A549 (cell line): ENCODE measurements at regions not wholly inside any gene's neighbourhood (a gene's known extent, or its start where the extent isn't known, plus 50 kb on each side); places are given as distances from the start of the nearest gene placed in this dataset.

Source experiments
- ATAC-seq, 2 experiments: fragments of 200-7000 bp in 1 of 2; fragments of >200 bp in 1 of 2; cut with Nextera tagmentation in 1 of 2; cut with Tn5 transposase in 1 of 2; 3 replicates each; pipeline versions ENCODE4 v1.8.0 to v1.9.1; 2018 to 2020; ENCODE audit warnings: mild to moderate bottlenecking in 1 of 2, moderate library complexity in 1 of 2
- CTCF ChIA-PET: fragments of 300-600 bp; sonication (Branson Sonifier 250); formaldehyde crosslinking; extraction: SDS; loops from one replicate; lab custom pipeline; 2021; ENCODE audit warnings: antibody characterized with exemption, inconsistent platforms; lab: Yijun Ruan, JAX
- POLR2A ChIA-PET: fragments of 350-600 bp; formaldehyde crosslinking; extraction: SDS; loops from one replicate; lab custom pipeline; 2021; ENCODE audit warnings: antibody characterized with exemption, inconsistent platforms; lab: Yijun Ruan, JAX
- DNase-seq, 2 experiments: peaks; one replicate each; pipeline versions ENCODE4 v3.0.0 to v3.0.0-alpha.2; 2011 to 2016; ENCODE audit warnings: low read depth in 1 of 2, low spot score in 1 of 2
- FAIRE-seq: peaks from 2 replicates; lab custom pipeline; 2011; peaks lifted over from hg19 to GRCh38; lab: Jason Lieb, UNC
- H3K27ac ChIP-seq, 2 experiments: fragments of >200 bp; sonication (Bioruptor Twin); formaldehyde crosslinking; 3 replicates each; pipeline ENCODE4 v1.5.1; 2016 to 2017
- H3K4me1 ChIP-seq: fragments of >200 bp; sonication (Bioruptor Twin); formaldehyde crosslinking; 3 replicates; pipeline ENCODE4 v1.6.1; 2016
- H3K4me2 ChIP-seq: fragments of >200 bp; sonication (Bioruptor Twin); formaldehyde crosslinking; 3 replicates; pipeline ENCODE4 v1.6.1; 2016
- H3K4me3 ChIP-seq: fragments of >200 bp; sonication (Bioruptor Twin); formaldehyde crosslinking; 3 replicates; pipeline ENCODE4 v1.5.1; 2016
- H3K9me3 ChIP-seq: fragments of >200 bp; sonication (Bioruptor Twin); formaldehyde crosslinking; 3 replicates; pipeline ENCODE4 v1.6.1; 2016
- CHD2 ChIP-seq: fragments of 150-350 bp; IDR thresholded peaks from 2 replicates; pipeline ENCODE4 v1.6.1; 2014; ENCODE audit warnings: low read length; ENCODE audit not compliant: partially characterized antibody
- FOSL2 ChIP-seq, 2 experiments: fragments of 450-650 bp in 1 of 2; fragments of >200 bp in 1 of 2; sonication (Bioruptor Twin) in 1 of 2; formaldehyde crosslinking; IDR thresholded peaks; 2 replicates each; pipeline versions ENCODE4 v1.5.0 to v1.6.1; 2016 to 2020; ENCODE audit warnings: mild to moderate bottlenecking in 1 of 2, moderate library complexity in 1 of 2
- GATA3 ChIP-seq: IDR thresholded peaks from 2 replicates; pipeline ENCODE4 v1.6.1; 2012; ENCODE audit warnings: borderline replicate concordance
- JUNB ChIP-seq: fragments of >200 bp; sonication (Bioruptor Twin); formaldehyde crosslinking; IDR thresholded peaks from 2 replicates; pipeline ENCODE4 v1.6.1; 2016
- MAFK ChIP-seq: fragments of 450-650 bp; IDR thresholded peaks from 2 replicates; pipeline ENCODE4 v1.6.1; 2014; ENCODE audit not compliant: partially characterized antibody
- NFE2L2 ChIP-seq: fragments of 150-350 bp; conservative IDR thresholded peaks from 2 replicates; pipeline ENCODE4 v1.6.1; 2014; ENCODE audit warnings: low read length
- PHF8 ChIP-seq: fragments of 200-600 bp; sonication (generic); IDR thresholded peaks from 2 replicates; pipeline ENCODE4 v1.6.1; 2016; ENCODE audit warnings: low read depth, mild to moderate bottlenecking, antibody characterized with exemption, moderate library complexity, borderline replicate concordance
- RAD21 ChIP-seq, 2 experiments: fragments of >200 bp in 1 of 2; sonication (Bioruptor Twin) in 1 of 2; formaldehyde crosslinking in 1 of 2; IDR thresholded peaks in 1 of 2; conservative IDR thresholded peaks in 1 of 2; 2 replicates in 1 of 2; 3 replicates in 1 of 2; pipeline ENCODE4 v1.6.1; 2012 to 2018; ENCODE audit warnings: inconsistent platforms in 1 of 2
- SMC3 ChIP-seq: fragments of >200 bp; sonication (Bioruptor Twin); formaldehyde crosslinking; IDR thresholded peaks from 3 replicates; pipeline ENCODE4 v1.6.1; 2018; ENCODE audit warnings: inconsistent platforms
- WGBS: methylation state at CpG from one replicate; pipeline ENCODE4 v1.1.6; 2017; ENCODE audit errors: missing lambda C conversion rate; 5-methylcytosine and 5-hydroxymethylcytosine counted together
- TF ChIP-seq, protein P1 (sequence below): fragments of >200 bp; sonication (Bioruptor Twin); formaldehyde crosslinking; IDR thresholded peaks from 3 replicates; pipeline ENCODE4 v1.5.1; 2016

DNA sequence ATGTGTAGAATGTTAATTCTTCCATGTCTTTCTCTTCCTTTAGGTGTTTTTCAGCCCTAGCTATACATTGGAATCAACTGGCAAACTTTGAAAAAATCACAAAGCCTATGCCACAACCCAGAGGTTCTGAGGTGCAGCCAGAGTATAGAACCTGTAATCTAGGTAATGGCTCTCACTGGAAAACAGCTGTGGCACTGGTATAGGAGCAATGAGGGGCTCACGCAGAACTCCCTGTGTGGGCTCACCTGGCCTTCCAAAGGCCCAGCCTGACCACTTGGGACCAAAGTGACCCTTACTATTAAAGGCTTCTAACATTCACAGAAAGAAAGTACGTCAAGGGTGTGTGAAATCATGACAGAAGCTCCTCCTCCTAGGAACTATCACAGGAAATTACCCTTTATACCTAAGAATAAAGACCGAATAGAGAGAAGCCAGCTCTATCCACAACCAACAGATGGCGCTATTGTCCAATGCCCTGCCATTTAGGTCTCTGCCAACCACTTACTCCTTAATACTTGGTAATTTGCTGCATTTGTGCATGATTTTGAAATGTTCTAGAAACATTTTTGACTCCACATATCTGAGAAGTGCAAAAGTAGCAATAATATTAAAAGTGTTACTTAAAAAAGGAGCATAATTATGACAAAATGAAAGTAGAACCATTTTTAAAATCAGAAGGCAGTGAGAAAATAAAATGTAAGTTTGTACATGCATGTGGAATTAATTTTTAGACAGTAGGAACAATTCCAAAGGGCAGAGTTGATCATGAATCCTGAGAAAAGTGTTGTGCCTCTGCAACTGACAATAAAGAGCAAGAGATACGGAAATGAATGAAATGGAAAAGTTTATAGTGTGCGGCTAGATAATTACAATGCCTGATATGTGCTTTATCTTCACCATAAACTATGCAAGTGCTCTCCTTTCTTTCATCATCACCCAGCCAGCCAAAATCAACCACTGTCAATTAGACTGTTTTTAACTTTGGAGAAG, 93.1 kb upstream of the HAO2 start:
- Histone ChIP-seq H3K27ac (no peak overlapping the region), H3K4me1 (peaks cover 17% of the 10 kb centered on the region), H3K4me2 (no peak overlapping the region), H3K9me3 (no peaks in the 10 kb centered on the region), H3K4me3 (no peak overlapping the region)
- ATAC-seq (peak; percentile 62 to 83; a peak in 5 of 6 replicates), DNase-seq (peak; percentile 13 to 55), FAIRE-seq (no peak)
- TF ChIP-seq RAD21 (conservative IDR thresholded peaks at IDR 0.05 in 1 of 2, IDR thresholded peaks at IDR 0.05 in 1 of 2) (peak; percentile 68 to 72), SMC3 (peak; percentile 54; the same call in 2 of the 3 replicates), PHF8 (no peak)
- TF ChIP-seq, protein P1, sequence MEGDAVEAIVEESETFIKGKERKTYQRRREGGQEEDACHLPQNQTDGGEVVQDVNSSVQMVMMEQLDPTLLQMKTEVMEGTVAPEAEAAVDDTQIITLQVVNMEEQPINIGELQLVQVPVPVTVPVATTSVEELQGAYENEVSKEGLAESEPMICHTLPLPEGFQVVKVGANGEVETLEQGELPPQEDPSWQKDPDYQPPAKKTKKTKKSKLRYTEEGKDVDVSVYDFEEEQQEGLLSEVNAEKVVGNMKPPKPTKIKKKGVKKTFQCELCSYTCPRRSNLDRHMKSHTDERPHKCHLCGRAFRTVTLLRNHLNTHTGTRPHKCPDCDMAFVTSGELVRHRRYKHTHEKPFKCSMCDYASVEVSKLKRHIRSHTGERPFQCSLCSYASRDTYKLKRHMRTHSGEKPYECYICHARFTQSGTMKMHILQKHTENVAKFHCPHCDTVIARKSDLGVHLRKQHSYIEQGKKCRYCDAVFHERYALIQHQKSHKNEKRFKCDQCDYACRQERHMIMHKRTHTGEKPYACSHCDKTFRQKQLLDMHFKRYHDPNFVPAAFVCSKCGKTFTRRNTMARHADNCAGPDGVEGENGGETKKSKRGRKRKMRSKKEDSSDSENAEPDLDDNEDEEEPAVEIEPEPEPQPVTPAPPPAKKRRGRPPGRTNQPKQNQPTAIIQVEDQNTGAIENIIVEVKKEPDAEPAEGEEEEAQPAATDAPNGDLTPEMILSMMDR = peak; percentile 72
- POLR2A ChIA-PET = no interaction called here
- 47% methylated on average over 6 of the region's 6 CpGs for WGBS
- CTCF ChIA-PET = interaction anchor here (0.6 to 6.1 kb wide), 31 partner anchors 8 to 539 kb away, joined by 3 to 79 read pairs (median 4); partner anchors contain the start of genes HAO2 and WARS2

DNA sequence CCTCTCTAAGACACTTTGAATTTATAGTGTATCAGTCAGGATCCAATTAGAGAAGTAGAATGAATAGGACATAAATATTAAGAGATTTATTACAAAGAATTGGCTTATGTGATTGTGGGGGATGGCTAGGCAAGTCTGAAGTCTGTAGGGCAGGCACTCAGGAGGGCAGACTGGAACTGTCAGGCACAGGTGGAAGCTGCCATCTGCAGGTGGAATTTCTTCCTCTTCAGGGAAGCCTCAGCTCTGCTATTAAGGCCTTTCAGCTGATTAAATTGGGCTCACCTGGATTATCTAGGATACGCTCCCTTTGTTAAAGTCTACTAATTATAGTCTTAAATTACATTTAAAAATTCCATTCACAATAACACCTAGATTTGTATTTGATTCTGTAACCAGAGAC, 92.0 kb upstream of the HAO2 start:
- no peak for FAIRE-seq
- ChIA-PET CTCF (interaction anchor here (0.6 to 6.1 kb wide), 15 partner anchors 12 to 1455 kb away, joined by 3 to 79 read pairs (median 3); partner anchors contain the start of gene HAO2), POLR2A (no interaction called here)
- peak in 1 of 2 experiments; percentile 2 for DNase-seq
- ATAC-seq = no peak
- Histone ChIP-seq H3K4me3 (no peak overlapping the region), H3K4me1 (peaks cover 17% of the 10 kb centered on the region), H3K27ac (no peak overlapping the region), H3K9me3 (no peaks in the 10 kb centered on the region), H3K4me2 (no peak overlapping the region)
- 92% methylated on average over 1 of the region's 1 CpG for WGBS
- no peak for TF ChIP-seq CHD2
- TF ChIP-seq RAD21 (conservative IDR thresholded peaks at IDR 0.05 in 1 of 2, IDR thresholded peaks at IDR 0.05 in 1 of 2) = 0 out of 5 replicates have a peak, but pooled peaks of 1 of the 2 experiments have one; percentile 24

DNA sequence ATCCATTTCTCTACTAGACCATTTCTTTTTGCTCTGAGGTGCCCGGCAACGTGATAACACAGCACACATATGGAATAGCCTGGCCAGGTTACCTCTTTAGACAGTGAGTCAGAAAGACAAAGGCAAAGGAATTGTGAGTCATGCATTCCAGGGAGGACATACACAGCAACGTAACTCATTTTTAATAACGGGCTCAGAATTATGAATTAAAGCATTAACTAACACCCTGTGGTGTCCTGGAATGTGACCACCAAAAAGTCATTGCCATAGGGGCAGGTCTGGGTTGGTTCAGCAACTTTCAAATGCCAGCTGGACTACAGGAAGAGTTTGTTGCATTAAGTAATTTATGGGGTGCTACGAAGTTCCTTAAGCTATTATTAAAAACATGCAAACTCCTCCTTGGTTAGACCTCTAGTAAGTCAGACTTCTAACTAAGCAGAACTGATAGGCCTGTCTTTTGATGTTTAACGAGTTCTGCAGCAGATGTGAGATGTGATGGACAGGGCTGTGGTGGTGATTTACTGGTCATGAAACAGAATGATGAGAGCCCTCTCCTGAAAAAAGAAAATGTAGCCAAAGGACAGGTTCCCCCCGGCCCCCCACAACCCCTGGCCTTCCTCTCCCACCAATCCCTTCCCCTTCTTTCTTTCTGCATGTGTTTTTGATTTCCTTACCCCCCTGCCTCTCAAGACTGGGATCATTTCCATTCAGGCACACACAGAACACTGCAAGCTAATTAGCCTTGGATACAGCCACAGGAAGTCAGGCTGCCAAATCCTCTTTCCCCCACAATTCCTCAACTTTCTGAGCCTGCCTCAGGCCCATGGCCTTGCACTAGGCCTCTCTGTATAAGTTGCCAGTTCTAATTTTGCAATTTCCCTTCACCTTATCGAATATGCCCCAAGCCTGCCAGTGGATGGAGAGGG, 88.9 kb upstream of the HAO2 start:
- CTCF ChIA-PET = interaction anchor here (6.1 kb wide), 1 partner anchor 86 kb away, joined by 79 read pairs; the partner anchor contains the start of gene HAO2
- Histone ChIP-seq H3K9me3 (no peaks in the 10 kb centered on the region), H3K4me2 (peak overlapping the region; percentile 89), H3K4me1 (peaks cover 17% of the 10 kb centered on the region), H3K27ac (peak overlapping the region; percentile 63 to 81), H3K4me3 (no peak overlapping the region)
- WGBS = 22% methylated on average over 8 of the region's 8 CpGs
- POLR2A ChIA-PET = no interaction called here
- ATAC-seq = peak; percentile 97
- peak; percentile 13 for FAIRE-seq
- DNase-seq = peak; percentile 22 to 60
- TF ChIP-seq RAD21 (conservative IDR thresholded peaks at IDR 0.05 in 1 of 2, IDR thresholded peaks at IDR 0.05 in 1 of 2) = no peak
- peak; percentile 83 for TF ChIP-seq FOSL2 (IDR thresholded peaks at IDR 0.05)
- peak; percentile 90 for TF ChIP-seq FOSL2 (CRISPR knock-in tag; IDR thresholded peaks at IDR 0.05)
- peak; percentile 42; the same call in 1 of the 2 replicates for TF ChIP-seq GATA3
- TF ChIP-seq JUNB = peak; percentile 63

DNA sequence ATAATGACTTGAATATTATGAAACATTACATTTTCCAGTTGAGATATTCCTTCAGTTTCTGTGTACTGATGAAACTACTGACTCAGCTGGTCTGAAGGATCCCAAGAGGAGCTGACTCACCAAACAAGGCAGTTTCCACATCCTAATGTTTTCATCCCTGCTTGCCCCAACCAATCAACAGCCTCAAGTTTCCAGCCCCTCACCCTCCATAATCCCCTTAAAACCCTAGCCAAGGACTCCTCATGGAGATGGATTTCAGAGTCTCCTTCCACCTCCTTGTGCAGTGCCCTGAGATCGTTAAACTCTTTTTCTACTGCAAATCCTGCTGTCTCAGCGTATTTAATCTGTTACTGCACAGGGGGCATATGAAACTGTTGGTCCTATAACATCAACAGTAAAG, 83.1 kb upstream of the HAO2 start:
- FAIRE-seq (no peak), ATAC-seq (peak in 1 of 2 experiments; percentile 54; a peak in 1 of 6 replicates), DNase-seq (peak in 1 of 2 experiments; percentile 8)
- 14% methylated on average over 2 of the region's 2 CpGs for WGBS
- Histone ChIP-seq H3K4me1 (peaks cover 4% of the 10 kb centered on the region; the same call in 1 of the 3 replicates), H3K9me3 (no peaks in the 10 kb centered on the region), H3K4me3 (no peak overlapping the region), H3K4me2 (0 out of 3 replicates have a peak overlapping the region, but pooled peaks have one; percentile 38), H3K27ac (no peak overlapping the region)
- ChIA-PET POLR2A (no interaction called here), CTCF (interaction anchor here (0.8 to 1.5 kb wide), 2 partner anchors 12 to 91 kb away, joined by 3 to 4 read pairs; no protein-coding TSS in a partner anchor)
- TF ChIP-seq MAFK (peak; percentile 85), NFE2L2 (no peak)
